ENCODE measurements at regions not wholly inside any gene's neighbourhood (a gene's known extent, or its start where the extent isn't known, plus 50 kb on each side); places are given as distances from the start of the nearest gene placed in this dataset.

GRCh38 chr1:70911861-70912260 is 135.8 kb downstream of the PTGER3 start:
- Histone ChIP-seq H3K4me3 (ENCODE audit: low read depth, low read length) (no peak overlapping the region), H3K9me3 (ENCODE audit: control insufficient read depth in 2 of 2, low read length in 2 of 2) (no peaks in the 10 kb centered on the region), H3K27ac (ENCODE audit: insufficient read depth, low read length, poor library complexity, severe bottlenecking) (no peak overlapping the region), H3K36me3 (ENCODE audit: control insufficient read depth, insufficient read depth, low read length) (no peaks in the 10 kb centered on the region), H3K27me3 (ENCODE audit: control insufficient read depth, insufficient read depth, low read length) (no peaks in the 10 kb centered on the region), H3K4me1 (ENCODE audit: control insufficient read depth, insufficient read depth, low read length, poor library complexity, severe bottlenecking) (no peaks in the 10 kb centered on the region)
- Mint-ChIP-seq H3K4me3 (no peak overlapping the region), H3K27ac (no peak overlapping the region), H3K36me3 (no peaks in the 10 kb centered on the region), H3K27me3 (no peaks in the 10 kb centered on the region), H3K9me3 (peaks cover 0 to 5% (median 0%) of the 10 kb centered on the region in 7 donors), H3K4me1 (no peaks in the 10 kb centered on the region)
- no peak for DNase-seq
- no peak for ATAC-seq (ENCODE audit: low read depth in 2 of 2)

GRCh38 chr1:70914224-70914623 is 133.4 kb downstream of the PTGER3 start:
- peaks cover 0 to 8% (median 0%) of the 10 kb centered on the region in 7 donors for H3K9me3 Mint-ChIP-seq
- Histone ChIP-seq H3K36me3 (ENCODE audit: control insufficient read depth, insufficient read depth, low read length) (no peaks in the 10 kb centered on the region), H3K27me3 (ENCODE audit: control insufficient read depth, insufficient read depth, low read length) (no peaks in the 10 kb centered on the region), H3K27ac (ENCODE audit: insufficient read depth, low read length, poor library complexity, severe bottlenecking) (no peak overlapping the region), H3K9me3 (ENCODE audit: control insufficient read depth in 2 of 2, low read length in 2 of 2) (no peaks in the 10 kb centered on the region), H3K4me1 (ENCODE audit: control insufficient read depth, insufficient read depth, low read length, poor library complexity, severe bottlenecking) (no peaks in the 10 kb centered on the region), H3K4me3 (ENCODE audit: low read depth, low read length) (no peak overlapping the region)
- no peaks in the 10 kb centered on the region for H3K4me1 Mint-ChIP-seq
- H3K27ac Mint-ChIP-seq, result no peak overlapping the region
- no peaks in the 10 kb centered on the region for H3K36me3 Mint-ChIP-seq
- H3K4me3 Mint-ChIP-seq, result no peak overlapping the region
- no peaks in the 10 kb centered on the region for H3K27me3 Mint-ChIP-seq
- no peak for ATAC-seq (ENCODE audit: low read depth in 2 of 2)
- no peak for DNase-seq

- no peaks in the 10 kb centered on the region for H3K4me1 ChIP-seq (ENCODE audit: control insufficient read depth, insufficient read depth, low read length, poor library complexity, severe bottlenecking)
- DNase-seq (no peak), ATAC-seq (ENCODE audit: low read depth in 2 of 2) (no peak)
- peaks cover 0 to 8% (median 0%) of the 10 kb centered on the region in 7 donors for H3K9me3 Mint-ChIP-seq
- H3K4me3 ChIP-seq (ENCODE audit: low read depth, low read length), result no peak overlapping the region
- no peaks in the 10 kb centered on the region for H3K4me1 Mint-ChIP-seq
- H3K27ac Mint-ChIP-seq, result no peak overlapping the region
- no peaks in the 10 kb centered on the region for H3K36me3 ChIP-seq (ENCODE audit: control insufficient read depth, insufficient read depth, low read length)
- H3K36me3 Mint-ChIP-seq, result no peaks in the 10 kb centered on the region
- no peak overlapping the region for H3K4me3 Mint-ChIP-seq
- H3K27me3 ChIP-seq (ENCODE audit: control insufficient read depth, insufficient read depth, low read length), result no peaks in the 10 kb centered on the region
- no peak overlapping the region for H3K27ac ChIP-seq (ENCODE audit: insufficient read depth, low read length, poor library complexity, severe bottlenecking)
- no peaks in the 10 kb centered on the region for H3K27me3 Mint-ChIP-seq
- no peaks in the 10 kb centered on the region for H3K9me3 ChIP-seq (ENCODE audit: control insufficient read depth in 2 of 2, low read length in 2 of 2)
Measured at GRCh38 chr1:70915258-70916033, 132.2 kb downstream of the PTGER3 start.

GRCh38 chr1:70916034-70916427 is 131.6 kb downstream of the PTGER3 start:
- Histone ChIP-seq H3K4me1 (ENCODE audit: control insufficient read depth, insufficient read depth, low read length, poor library complexity, severe bottlenecking) (no peaks in the 10 kb centered on the region), H3K27me3 (ENCODE audit: control insufficient read depth, insufficient read depth, low read length) (no peaks in the 10 kb centered on the region), H3K4me3 (ENCODE audit: low read depth, low read length) (no peak overlapping the region), H3K36me3 (ENCODE audit: control insufficient read depth, insufficient read depth, low read length) (no peaks in the 10 kb centered on the region), H3K27ac (ENCODE audit: insufficient read depth, low read length, poor library complexity, severe bottlenecking) (no peak overlapping the region), H3K9me3 (ENCODE audit: control insufficient read depth in 2 of 2, low read length in 2 of 2) (no peaks in the 10 kb centered on the region)
- DNase-seq (no peak), ATAC-seq (ENCODE audit: low read depth in 2 of 2) (no peak)
- Mint-ChIP-seq H3K9me3 (peaks cover 0 to 8% (median under 1%) of the 10 kb centered on the region in 7 donors), H3K27ac (no peak overlapping the region), H3K4me1 (no peaks in the 10 kb centered on the region), H3K36me3 (no peaks in the 10 kb centered on the region), H3K27me3 (no peaks in the 10 kb centered on the region), H3K4me3 (no peak overlapping the region)

- H3K27ac Mint-ChIP-seq, result no peak overlapping the region
- peaks cover 3 to 7% of the 10 kb centered on the region in 2 experiments for H3K9me3 ChIP-seq (ENCODE audit: control insufficient read depth in 2 of 2, low read length in 2 of 2)
- ATAC-seq (ENCODE audit: low read depth in 2 of 2) (no peak), DNase-seq (no peak)
- H3K4me3 ChIP-seq (ENCODE audit: low read depth, low read length), result no peak overlapping the region
- H3K9me3 Mint-ChIP-seq, result peaks cover 0 to 13% (median 4%) of the 10 kb centered on the region in 7 donors
- H3K27me3 Mint-ChIP-seq, result no peaks in the 10 kb centered on the region
- H3K36me3 Mint-ChIP-seq, result no peaks in the 10 kb centered on the region
- H3K4me1 Mint-ChIP-seq, result no peaks in the 10 kb centered on the region
- no peak overlapping the region for H3K4me3 Mint-ChIP-seq
- H3K27me3 ChIP-seq (ENCODE audit: control insufficient read depth, insufficient read depth, low read length), result no peaks in the 10 kb centered on the region
- no peaks in the 10 kb centered on the region for H3K4me1 ChIP-seq (ENCODE audit: control insufficient read depth, insufficient read depth, low read length, poor library complexity, severe bottlenecking)
- H3K36me3 ChIP-seq (ENCODE audit: control insufficient read depth, insufficient read depth, low read length), result no peaks in the 10 kb centered on the region
- no peak overlapping the region for H3K27ac ChIP-seq (ENCODE audit: insufficient read depth, low read length, poor library complexity, severe bottlenecking)
Measured at GRCh38 chr1:70919706-70920323, 127.8 kb downstream of the PTGER3 start.

Data from CD4-positive, CD25-positive, alpha-beta regulatory T cell (primary cell).